Activated T-cell treated with anti-CD3 and anti-CD28 coated beads, Interleukin-2, amount 50 U/mL, for 4 hours (primary cell): ENCODE measurements at regions not wholly inside any gene's neighbourhood (a gene's known extent, or its start where the extent isn't known, plus 50 kb on each side); places are given as distances from the start of the nearest gene placed in this dataset.

Experiments
- ATAC-seq, 2 donors: fragments of 200-7000 bp; cut with Tn5 transposase; one replicate each; pipeline ENCODE4 v1.10.0; 2021
- DNase-seq: peaks from one replicate; pipeline ENCODE4 v3.0.0-alpha.2; 2020
- H3K27me3 Mint-ChIP-seq: one replicate; pipeline ENCODE4 v1.8.0; 2021; ENCODE audit warnings: low read depth, mixed read lengths
- H3K36me3 Mint-ChIP-seq: one replicate; pipeline ENCODE4 v1.8.0; 2022; ENCODE audit warnings: mixed read lengths; ENCODE audit not compliant: insufficient read depth
- H3K4me1 Mint-ChIP-seq: one replicate; pipeline ENCODE4 v1.8.0; 2021; ENCODE audit warnings: low read depth, mixed read lengths
- H3K4me3 Mint-ChIP-seq: one replicate; pipeline ENCODE4 v1.8.0; 2021; ENCODE audit warnings: mild to moderate bottlenecking, moderate library complexity, mixed read lengths
- H3K9me3 Mint-ChIP-seq: one replicate; pipeline ENCODE4 v1.8.0; 2021; ENCODE audit warnings: mixed read lengths

DNA sequence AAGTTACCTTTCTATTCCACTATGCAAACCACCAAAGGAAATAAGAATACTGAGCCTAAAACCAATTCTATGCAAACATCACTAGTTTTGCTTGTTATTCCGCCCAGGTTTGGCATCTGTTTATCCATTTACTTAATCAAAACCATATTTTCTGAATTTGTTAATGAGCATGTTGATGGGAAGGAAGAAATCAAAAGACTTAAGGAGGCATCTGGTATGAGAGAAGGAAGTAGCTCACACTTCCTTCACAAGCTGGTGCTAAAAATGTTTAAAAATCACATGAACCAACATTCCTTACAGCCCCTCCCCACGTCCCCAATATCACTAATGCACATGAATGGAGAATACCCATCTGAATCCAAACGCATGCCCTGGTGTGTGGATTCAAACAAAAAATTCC lies 52.0 kb upstream of the PRKAR2B start:
- DNase-seq (no peak), ATAC-seq (no peak)
- H3K36me3 Mint-ChIP-seq, result no peaks in the 10 kb centered on the region
- H3K9me3 Mint-ChIP-seq, result no peaks in the 10 kb centered on the region
- no peak overlapping the region for H3K4me3 Mint-ChIP-seq
- H3K4me1 Mint-ChIP-seq, result no peaks in the 10 kb centered on the region
- H3K27me3 Mint-ChIP-seq, result peaks cover 14% of the 10 kb centered on the region
